ENCODE measurements at regions not wholly inside any gene's neighbourhood (a gene's known extent, or its start where the extent isn't known, plus 50 kb on each side); places are given as distances from the start of the nearest gene placed in this dataset.

GRCh38 chr3:178260887-178261565 is 275.2 kb upstream of the KCNMB2 start:
- no peak for FAIRE-seq

GRCh38 chr3:178263236-178263916 is 272.9 kb upstream of the KCNMB2 start:
- no peak for FAIRE-seq

GRCh38 chr3:178267158-178267844 is 268.9 kb upstream of the KCNMB2 start:
- no peak for FAIRE-seq

GRCh38 chr3:178270838-178271237 is 265.4 kb upstream of the KCNMB2 start:
- FAIRE-seq: no peak

GRCh38 chr3:178271740-178272387 is 264.4 kb upstream of the KCNMB2 start:
- FAIRE-seq: no peak

- FAIRE-seq: no peak
These were observed 263.4 kb upstream of the KCNMB2 start for GRCh38 chr3:178272841-178273240.

GRCh38 chr3:178274711-178275110 is 261.5 kb upstream of the KCNMB2 start:
- FAIRE-seq: no peak

GRCh38 chr3:178275311-178275710 is 260.9 kb upstream of the KCNMB2 start:
- FAIRE-seq: no peak

GRCh38 chr3:178275793-178276192 is 260.4 kb upstream of the KCNMB2 start:
- FAIRE-seq: no peak

GRCh38 chr3:178277605-178278004 is 258.6 kb upstream of the KCNMB2 start:
- no peak for FAIRE-seq

GRCh38 chr3:178283561-178283960 is 252.7 kb upstream of the KCNMB2 start:
- no peak for FAIRE-seq

- no peak for FAIRE-seq
These were observed 252.1 kb upstream of the KCNMB2 start for GRCh38 chr3:178284181-178284580.

- no peak for FAIRE-seq
These were observed 248.2 kb upstream of the KCNMB2 start for GRCh38 chr3:178288074-178288473.

GRCh38 chr3:178289544-178290160 is 246.6 kb upstream of the KCNMB2 start:
- no peak for FAIRE-seq

GRCh38 chr3:178291574-178292370 is 244.5 kb upstream of the KCNMB2 start:
- FAIRE-seq: no peak

- FAIRE-seq: no peak
These were observed 240.8 kb upstream of the KCNMB2 start for GRCh38 chr3:178295292-178295912.

- FAIRE-seq: no peak
These were observed 239.0 kb upstream of the KCNMB2 start for GRCh38 chr3:178297199-178297598.

- no peak for FAIRE-seq
These were observed 238.5 kb upstream of the KCNMB2 start for GRCh38 chr3:178297740-178298139.

GRCh38 chr3:178300441-178300959 is 235.7 kb upstream of the KCNMB2 start:
- FAIRE-seq: no peak

GRCh38 chr3:178302966-178303930 is 233.0 kb upstream of the KCNMB2 start:
- FAIRE-seq: no peak

Measured in A204.1 (cell line).